HG03095 (cell line): ENCODE measurements at regions not wholly inside any gene's neighbourhood (a gene's known extent, or its start where the extent isn't known, plus 50 kb on each side); places are given as distances from the start of the nearest gene placed in this dataset.

Experiments
- ATAC-seq: cut with Tn5 transposase; IDR thresholded peaks from one replicate; pipeline ENCODE4 v1.9.1; 2021; ENCODE audit warnings: moderate library complexity; ENCODE audit not compliant: unreplicated experiment

- no peak for ATAC-seq
Measured at GRCh38 chr5:54721951-54722654, 204.5 kb downstream of the SNX18 start.

DNA sequence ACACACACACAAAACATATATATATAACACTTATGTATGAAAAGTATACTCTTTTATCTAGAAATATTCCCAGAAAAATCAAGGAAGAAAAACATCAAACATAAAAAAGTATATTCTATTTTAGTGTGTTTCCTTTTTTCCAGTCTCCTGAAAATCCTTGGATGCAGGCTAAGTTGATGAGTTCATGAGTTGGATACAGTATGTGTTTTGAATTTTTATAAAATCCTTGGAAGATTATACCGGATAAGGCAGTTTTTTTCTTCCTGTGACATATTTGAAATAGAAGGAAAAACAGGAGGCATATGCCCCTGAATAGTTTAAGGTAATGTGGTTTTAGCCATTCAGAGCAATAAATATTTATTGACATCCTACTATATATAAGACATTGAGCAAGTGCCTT is 203.6 kb downstream of the SNX18 start:
- no peak for ATAC-seq

- ATAC-seq, result no peak
Measured at GRCh38 chr5:54720341-54720740, 202.8 kb downstream of the SNX18 start.

DNA sequence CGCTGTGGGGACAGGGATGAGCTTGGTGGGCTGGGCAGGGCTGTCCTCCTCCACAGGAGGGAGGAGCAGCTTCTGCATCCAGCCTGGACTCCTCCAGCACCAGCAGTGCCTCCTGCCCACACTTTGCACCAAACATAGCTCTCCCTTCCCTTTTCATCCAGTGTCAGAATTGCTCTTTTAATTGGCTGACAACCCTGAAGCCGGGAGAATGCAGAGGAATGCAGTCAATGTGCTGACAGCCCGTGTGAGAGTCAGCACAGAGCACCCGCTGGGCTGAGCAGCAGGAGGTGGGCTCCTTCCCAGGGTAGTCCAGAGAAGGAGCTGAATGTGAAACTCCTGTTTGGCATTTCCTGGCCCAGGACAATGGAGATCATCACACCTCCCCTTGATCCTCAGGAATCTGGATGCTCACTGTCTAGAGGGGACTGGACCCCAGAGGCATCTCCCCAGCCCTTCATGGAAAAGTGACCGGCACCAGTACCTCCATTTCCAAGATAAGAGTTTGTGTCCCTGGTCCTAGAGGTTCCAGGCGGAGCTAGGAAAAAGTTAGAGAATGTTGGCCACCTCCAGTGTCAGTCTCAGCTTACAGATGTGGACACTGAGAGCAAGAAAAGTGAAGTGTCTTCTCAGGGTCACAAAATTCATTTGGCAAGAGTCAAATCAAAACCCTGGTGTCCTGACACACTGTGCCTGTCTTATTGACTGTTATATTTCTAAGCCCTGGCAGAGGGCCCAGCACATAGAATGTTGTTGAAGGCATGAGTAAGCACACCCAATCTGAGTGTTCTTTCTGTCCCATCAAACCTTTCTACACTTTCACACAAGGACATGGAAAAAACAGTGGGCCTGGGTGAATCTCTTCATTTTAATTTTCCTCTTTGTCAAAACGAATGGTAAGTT is 202.1 kb downstream of the SNX18 start:
- ATAC-seq, result no peak

GRCh38 chr5:54718656-54719055 is 201.1 kb downstream of the SNX18 start:
- ATAC-seq, result no peak

GRCh38 chr5:54717870-54718269 is 200.3 kb downstream of the SNX18 start:
- no peak for ATAC-seq

DNA sequence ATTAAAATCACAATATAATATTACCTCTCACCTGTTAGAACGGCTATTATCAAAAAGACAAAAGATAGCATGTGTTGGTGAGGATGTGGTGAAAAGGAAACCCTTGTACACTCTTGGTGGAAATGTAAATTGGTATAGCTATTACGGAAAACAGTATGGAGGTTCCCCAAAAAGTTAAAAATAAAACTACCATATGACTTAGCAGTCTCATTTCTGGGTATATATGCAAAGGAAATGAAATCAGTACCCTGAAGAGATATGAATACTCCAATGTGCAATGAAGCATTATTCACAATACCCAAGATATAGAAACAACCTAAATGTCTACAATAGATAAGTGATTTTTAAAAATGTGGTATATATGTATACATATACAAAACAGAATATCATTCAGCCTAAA is 199.9 kb downstream of the SNX18 start:
- no peak for ATAC-seq

GRCh38 chr5:54713923-54714581 is 196.5 kb downstream of the SNX18 start:
- no peak for ATAC-seq

GRCh38 chr5:54709096-54709495 is 191.5 kb downstream of the SNX18 start:
- no peak for ATAC-seq

DNA sequence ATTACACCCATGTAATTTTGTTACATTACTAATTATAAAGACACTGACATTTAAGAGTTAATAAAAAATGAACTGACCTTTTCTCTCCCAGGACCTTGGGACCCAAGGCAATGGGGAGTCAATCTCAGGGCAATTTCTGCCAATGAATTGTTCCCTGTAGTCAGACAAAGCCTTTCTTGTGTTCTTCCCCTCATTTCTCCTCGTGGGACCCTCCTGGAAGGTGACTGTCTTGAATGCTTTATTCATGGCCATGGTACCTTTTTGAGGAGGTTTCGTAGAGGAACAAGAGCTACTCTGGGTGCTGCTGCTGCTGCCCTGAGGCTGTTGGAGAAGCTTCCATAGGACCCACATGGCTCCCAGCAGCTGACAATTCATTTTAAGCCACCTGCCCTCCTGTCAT is 190.3 kb downstream of the SNX18 start:
- ATAC-seq, result no peak

- no peak for ATAC-seq
Measured at GRCh38 chr5:54705994-54706653, 188.6 kb downstream of the SNX18 start.

DNA sequence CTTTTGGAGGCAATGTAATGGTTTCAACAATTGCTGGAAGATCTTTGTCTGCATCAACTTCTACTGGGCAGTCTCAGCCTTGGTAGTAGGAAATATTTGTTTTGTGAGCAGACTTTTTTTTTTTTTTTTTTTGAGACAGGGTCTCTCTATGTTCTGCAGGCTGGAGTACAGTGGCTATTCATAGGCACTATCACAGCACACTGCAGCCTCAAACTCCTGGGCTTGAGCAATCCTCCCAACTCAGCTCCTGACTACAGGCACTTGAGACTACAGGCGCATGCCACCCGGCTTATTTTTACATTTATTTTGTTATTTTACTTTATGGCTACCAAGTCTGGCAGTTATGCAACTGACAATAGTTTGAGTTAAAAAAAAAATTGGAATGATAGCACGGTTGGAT is 187.3 kb downstream of the SNX18 start:
- no peak for ATAC-seq

- no peak for ATAC-seq
Measured at GRCh38 chr5:54704333-54704732, 186.8 kb downstream of the SNX18 start.

- ATAC-seq, result no peak
Measured at GRCh38 chr5:54703565-54704255, 186.2 kb downstream of the SNX18 start.

DNA sequence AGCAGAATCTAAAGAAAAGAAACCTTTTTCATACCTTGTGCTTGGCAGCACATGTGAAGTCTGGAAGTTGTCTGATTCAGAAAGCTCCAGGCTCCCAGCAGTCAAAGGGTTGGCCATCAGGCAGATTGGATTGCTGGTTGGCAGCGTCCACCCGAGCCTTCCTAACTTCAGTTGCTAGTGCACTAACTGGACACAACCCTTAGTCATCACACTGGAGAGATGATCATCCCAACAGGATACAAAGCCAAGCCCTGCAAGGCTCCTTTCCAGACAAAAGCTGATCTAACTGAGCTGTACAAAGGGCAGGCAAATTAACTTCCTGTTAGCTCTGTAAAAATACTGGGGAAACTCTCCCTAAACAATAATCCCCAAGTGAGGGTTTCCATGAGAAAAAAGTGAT is 185.6 kb downstream of the SNX18 start:
- ATAC-seq, result no peak

GRCh38 chr5:54702470-54702869 is 184.9 kb downstream of the SNX18 start:
- no peak for ATAC-seq

DNA sequence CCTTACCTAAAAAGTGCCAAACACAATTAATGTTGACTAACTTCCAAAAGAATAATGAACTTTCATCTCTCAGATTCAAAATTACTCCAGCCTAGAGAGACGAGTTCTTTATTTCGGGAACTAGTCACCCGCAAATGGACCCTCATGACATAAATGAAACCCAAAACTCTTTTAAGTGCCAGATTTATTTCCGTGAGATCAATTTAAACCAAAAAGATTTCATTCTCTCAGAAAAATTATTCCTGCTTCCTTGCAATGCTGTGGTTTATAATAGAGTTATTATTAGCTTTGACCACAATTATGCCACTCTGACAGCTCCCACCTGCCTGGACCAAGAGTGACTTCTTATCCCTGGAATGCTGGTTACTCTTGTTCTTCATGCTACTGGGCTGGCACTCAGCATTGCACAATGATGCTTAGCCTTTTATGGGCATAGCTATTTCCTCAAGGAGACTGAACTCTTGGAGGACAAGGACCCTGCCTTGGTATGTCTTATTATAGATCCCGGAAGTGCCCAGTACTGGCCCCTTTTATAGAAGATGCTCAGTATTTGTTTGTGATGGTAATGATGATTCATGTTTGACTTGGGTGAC is 183.5 kb downstream of the SNX18 start:
- no peak for ATAC-seq

DNA sequence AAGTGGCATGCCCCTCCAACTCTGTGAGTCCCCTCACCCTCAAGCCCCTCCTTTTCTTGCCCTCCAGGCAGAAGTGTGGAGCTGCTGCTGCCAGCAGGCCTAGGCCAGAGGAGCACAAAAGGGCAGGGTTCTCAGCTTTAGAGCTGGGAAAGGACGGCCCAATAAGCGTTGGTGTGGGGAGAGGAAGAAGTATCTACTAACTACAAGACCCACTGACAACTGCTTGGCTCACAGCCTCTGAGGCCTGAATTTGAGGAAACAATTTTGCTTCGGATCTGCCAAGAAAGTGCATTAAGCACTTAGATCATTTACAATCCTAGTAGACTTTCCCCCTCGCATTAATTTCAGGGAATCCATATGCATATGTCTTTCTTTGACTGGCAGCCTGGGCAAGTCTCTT is 179.4 kb downstream of the SNX18 start:
- no peak for ATAC-seq

DNA sequence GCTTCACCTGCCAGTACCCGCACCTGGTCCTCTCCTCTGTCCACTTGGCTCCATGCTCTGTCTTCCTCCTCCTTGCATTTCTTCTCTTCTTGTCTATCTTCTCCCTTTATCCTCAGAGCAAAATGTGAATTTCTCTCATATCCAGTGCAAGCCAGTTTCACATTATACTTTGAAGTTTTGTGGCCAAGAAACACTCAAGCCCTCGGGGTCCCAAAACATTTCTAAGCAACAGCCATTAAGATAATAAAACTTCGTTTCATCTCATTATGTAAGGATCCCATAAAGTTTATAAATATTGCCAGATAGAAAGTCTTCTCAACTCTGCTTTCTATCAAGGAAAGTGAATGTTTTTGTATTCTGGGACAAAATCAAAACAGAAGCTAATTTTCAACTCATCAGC is 178.8 kb downstream of the SNX18 start:
- ATAC-seq, result no peak
